ACHN (cell line): ENCODE measurements at regions not wholly inside any gene's neighbourhood (a gene's known extent, or its start where the extent isn't known, plus 50 kb on each side); places are given as distances from the start of the nearest gene placed in this dataset.

ENCODE experiments used
- DNase-seq: peaks from one replicate; pipeline ENCODE4 v3.0.0-alpha.2; 2015
- in situ Hi-C: cut with HindIII; loops from 2 replicates; pipeline ENCODE4 v1.10.0; 2017; ENCODE audit warnings: low sequenced_read_pairs, low pct_ligation_motif_present, low pct_unique_long_range_greater_than_20kb

DNA sequence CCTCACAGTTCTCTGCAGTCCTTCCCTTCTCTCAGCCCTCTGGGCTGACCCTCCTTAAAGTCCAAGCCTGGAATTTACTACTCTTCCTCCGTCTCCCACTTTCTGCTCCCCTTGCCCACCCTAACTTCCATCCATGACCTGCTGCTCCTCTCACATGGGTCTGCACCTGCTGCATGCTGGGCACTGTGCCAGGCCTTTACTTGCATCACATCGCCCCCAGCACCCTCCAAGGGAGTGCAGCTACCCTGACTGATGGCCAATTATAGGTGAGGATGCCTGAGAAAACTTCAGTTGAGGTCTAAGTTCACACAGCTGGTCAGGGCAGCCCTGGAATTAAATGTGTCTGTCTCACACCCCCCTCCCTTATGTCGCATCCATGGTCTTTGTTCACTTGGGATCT lies 53.6 kb upstream of the ZPBP start:
- no peak for DNase-seq

GRCh38 chr7:50145801-50146338 lies 52.8 kb upstream of the ZPBP start:
- no peak for DNase-seq
- in situ Hi-C loops: no loop called here

More for the DNA sequence above, 53.6 kb upstream of the ZPBP start:
- in situ Hi-C loops: no loop called here

DNA sequence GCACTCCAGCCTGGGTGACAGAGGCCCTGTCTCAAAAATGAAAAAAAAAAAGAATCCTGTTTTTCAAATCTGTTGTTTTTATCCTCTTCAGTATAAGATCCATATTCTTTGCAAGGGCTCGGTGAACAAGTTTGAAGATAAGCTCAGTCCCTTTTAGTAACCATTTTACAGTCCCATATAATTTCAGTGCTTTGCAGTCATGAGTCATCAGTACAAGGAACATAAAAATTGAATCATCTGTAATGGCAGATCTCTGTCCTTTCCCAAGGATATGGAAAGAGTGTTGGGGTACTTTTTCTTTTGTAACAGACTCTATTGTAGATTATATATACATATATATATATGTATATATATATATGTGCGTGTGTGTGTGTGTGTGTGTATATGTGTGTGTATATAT lies 52.2 kb upstream of the ZPBP start:
- in situ Hi-C loops: no loop called here
- no peak for DNase-seq
